ENCODE measurements at regions not wholly inside any gene's neighbourhood (a gene's known extent, or its start where the extent isn't known, plus 50 kb on each side); places are given as distances from the start of the nearest gene placed in this dataset.

DNA sequence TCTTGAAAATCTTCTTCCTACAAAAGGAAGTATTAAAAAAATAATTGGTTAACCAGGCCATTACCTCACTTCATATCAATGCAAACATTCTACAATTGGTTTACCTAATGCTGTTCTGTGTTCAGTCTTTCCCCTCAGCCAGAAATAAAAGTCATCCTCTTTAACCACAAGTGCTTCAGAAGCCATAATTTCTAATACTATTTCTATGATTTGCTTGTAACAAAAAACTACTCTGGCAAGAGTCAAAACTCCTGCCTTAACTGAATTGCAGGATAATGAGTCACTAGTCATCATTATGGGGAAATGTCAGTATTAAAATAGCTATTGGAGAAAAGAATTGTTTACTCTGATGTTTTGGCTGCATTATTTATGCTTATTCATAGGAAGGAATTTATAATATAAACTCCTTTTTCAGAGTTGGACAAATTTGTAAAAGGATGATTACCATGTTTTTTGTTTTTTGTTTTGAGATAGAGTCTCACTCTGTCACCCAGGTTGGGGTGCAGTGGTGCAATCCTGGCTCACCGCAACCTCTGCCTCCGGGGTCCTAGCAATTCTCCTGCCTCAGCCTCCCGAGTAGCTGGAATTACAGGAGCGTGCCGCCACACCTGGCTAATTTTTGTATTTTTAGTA is 55.5 kb upstream of the ODAD2 start:
- no peak for DNase-seq

DNA sequence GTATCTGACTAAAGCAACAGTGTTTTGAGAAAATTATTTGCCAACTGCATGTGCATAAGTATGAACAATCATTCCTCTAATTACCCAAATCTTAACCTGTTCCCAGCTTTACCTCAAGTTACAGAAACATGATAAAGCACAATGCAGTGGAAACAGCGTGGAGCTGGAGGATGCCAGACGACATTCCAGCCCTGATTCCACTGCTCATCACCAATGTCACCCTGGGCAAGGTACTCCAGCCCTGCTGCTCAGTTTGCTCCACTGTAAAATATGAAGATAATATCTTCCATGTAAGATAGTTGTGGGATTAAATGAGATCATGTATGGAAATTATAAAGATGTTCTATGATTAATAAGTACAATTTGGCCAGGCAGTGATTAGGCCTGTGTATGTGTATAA is 50.4 kb upstream of the ODAD2 start:
- no peak for DNase-seq

All from OCI-M1 (cell line).